VCaP (cell line): ENCODE measurements at regions not wholly inside any gene's neighbourhood (a gene's known extent, or its start where the extent isn't known, plus 50 kb on each side); places are given as distances from the start of the nearest gene placed in this dataset.

Experiments used
- H3K27ac ChIP-seq: fragments of 450-650 bp; 2 replicates; pipeline ENCODE4 v1.5.1; 2017
- CTCF ChIP-seq: fragments of 450-650 bp; conservative IDR thresholded peaks from 2 replicates; pipeline ENCODE4 v1.5.1; 2017; ENCODE audit warnings: mild to moderate bottlenecking, moderate library complexity

GRCh38 chr2:142672698-142673097 is 204.8 kb upstream of the KYNU start:
- no peak for TF ChIP-seq CTCF
- no peak overlapping the region for H3K27ac ChIP-seq

GRCh38 chr2:142670362-142670761 is 207.1 kb upstream of the KYNU start:
- no peak overlapping the region for H3K27ac ChIP-seq
- TF ChIP-seq CTCF: no peak

- no peak for TF ChIP-seq CTCF
- no peak overlapping the region for H3K27ac ChIP-seq
These were observed 209.0 kb upstream of the KYNU start for GRCh38 chr2:142668420-142668819.

GRCh38 chr2:142665241-142665640 is 212.2 kb upstream of the KYNU start:
- no peak overlapping the region for H3K27ac ChIP-seq
- no peak for TF ChIP-seq CTCF

GRCh38 chr2:142650601-142651000 is 226.9 kb upstream of the KYNU start:
- no peak for TF ChIP-seq CTCF
- H3K27ac ChIP-seq: no peak overlapping the region

- H3K27ac ChIP-seq: no peak overlapping the region
- TF ChIP-seq CTCF: no peak
These were observed 227.9 kb upstream of the KYNU start for GRCh38 chr2:142649581-142649980.

- TF ChIP-seq CTCF: no peak
- no peak overlapping the region for H3K27ac ChIP-seq
These were observed 234.8 kb upstream of the KYNU start for GRCh38 chr2:142642650-142643049.

GRCh38 chr2:142629193-142629592 is 248.3 kb upstream of the KYNU start:
- no peak for TF ChIP-seq CTCF
- H3K27ac ChIP-seq: no peak overlapping the region
